DMS153 treated with DMSO at 0.1 percent for 48 hours (cell line): ENCODE measurements at regions not wholly inside any gene's neighbourhood (a gene's known extent, or its start where the extent isn't known, plus 50 kb on each side); places are given as distances from the start of the nearest gene placed in this dataset.

Source experiments
- DNase-seq: peaks from one replicate; lab custom pipeline; 2025; ENCODE audit not compliant: unreplicated experiment; lab: John Stamatoyannopoulos, UW

GRCh38 chr3:176574786-176575185 lies 622.5 kb downstream of the TBL1XR1 start:
- no peak for DNase-seq

- no peak for DNase-seq
Measured at GRCh38 chr3:176571926-176572325, 625.4 kb downstream of the TBL1XR1 start.

DNA sequence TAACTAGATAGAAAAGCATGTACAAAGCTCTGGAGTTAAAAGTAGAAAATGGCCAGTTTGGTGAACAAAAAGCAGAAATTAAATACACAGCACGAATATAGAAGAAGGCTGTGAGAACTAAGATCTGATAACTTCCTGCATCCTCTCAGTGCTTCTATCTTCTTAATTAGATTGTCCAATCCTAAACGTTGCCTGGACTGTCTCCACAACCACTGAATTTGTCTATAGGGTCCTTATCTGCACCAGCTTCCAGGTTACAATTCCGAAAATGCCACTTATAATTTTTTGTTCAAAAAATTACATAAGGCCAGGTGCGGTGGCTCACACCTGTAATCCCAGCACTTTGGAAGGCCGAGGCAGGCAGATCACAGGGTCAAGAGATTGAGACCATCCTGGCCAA lies 626.3 kb downstream of the TBL1XR1 start:
- no peak for DNase-seq

DNA sequence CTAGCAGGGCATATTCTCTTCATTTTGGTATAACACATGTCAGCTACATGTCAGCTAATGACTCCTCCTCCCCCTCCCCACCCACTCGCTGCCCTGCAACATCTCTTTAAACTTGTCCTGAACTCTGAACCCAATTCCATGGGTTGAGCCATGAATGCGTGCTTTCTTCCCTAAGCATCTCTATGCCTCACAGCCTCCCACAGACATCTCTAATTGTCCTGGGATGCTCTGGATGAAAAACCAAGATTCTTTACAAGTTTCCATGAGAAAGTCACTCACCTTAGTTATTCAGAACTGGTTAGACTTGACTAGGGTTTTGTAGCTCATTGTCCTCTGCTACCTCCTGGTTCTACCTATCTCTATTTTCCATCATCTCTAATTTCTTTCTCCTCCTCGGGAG lies 629.1 kb downstream of the TBL1XR1 start:
- no peak for DNase-seq

DNA sequence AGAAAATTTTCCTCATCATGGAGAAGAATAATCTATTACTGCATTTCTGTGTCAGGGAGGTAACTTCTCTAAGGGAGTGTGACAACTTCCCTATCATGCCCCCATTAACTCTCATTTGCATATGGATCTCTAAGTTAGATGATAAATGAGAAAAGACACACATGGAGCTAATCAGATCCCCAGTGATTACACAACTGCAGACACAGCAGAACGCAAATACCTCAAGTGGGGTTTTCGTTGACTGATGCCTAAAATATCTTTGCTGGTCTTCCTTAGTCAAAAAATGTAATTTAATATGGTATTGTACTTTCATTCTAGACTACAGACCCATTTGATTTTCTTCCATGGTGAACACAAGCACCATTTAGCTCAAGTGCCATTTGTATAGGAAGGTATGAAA lies 630.5 kb downstream of the TBL1XR1 start:
- no peak for DNase-seq

DNA sequence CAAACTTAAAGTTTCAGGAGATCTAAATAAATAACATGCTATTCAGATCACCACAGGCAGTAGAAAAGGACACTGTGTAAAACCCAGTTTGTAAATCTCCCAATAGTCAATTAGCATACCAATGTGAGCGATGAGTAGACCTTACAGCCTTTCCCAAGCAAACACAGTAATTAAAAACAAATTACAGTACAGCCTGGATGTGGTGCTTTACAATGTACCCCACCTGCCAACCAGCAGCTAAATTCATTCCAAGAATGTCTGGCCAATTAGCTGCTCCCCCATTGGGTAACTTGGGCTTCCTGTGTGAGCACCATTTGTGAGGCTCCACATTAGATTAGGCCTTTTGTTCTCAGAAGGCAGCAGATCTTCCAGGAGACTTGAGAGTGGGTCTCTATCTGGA lies 635.0 kb downstream of the TBL1XR1 start:
- DNase-seq, result no peak

DNA sequence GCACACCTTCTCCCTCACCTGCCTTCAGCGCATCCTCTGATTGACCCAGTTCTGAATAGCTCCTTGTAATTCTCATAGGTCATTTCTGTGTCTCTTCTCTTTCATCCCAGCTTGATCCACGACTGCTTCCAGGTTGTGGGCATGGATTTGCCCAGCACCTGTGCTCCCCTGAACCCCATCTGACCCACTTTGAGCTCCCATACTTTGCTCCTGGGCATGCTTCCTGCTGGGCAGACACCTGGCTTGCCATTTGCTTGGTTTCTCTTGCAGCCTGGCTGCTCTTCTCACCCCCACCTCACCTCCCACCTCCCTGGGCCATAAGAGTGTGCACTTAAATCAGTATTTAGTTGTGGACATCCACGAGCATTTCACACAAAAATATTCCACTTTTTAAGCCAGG lies 635.5 kb downstream of the TBL1XR1 start:
- no peak for DNase-seq

DNA sequence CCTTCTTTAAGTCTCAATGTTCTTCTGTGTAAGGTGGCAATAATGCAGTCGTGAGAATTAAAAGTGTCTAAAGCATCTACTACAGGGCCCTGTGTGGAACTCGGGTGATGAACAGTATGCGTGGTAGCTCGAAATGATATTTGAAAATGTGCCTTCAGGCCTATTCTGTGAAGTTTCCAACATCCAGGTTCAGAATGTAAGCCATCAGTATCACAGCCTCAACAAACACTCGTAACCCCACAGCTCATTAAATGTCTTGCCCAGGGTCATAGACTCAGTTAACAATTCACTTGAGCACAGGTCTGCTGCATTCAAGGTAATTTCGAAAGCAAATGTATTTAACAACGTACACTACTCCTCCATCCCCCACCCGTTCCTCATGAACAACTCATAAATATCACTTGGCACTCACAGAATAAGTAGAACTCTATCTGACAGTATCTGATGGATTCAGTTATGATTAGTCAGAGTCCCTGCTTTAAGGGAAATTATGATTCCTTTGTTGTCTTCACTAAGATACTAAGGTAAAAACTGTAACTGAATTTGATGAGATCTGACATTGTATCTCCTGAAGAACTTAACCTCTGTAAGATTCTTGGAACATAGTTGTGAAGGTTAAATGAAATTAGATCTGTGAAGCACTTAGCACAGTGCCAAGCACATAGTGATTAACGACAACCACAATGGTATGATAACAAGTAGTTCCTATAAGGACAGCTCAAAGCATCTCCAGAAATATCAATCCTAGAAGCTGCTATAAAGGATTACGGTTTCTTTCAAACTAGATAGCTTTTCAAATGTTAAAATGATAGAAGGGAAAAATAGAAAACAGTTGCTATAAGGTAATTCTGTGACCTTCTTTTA lies 642.3 kb downstream of the TBL1XR1 start:
- no peak for DNase-seq

DNA sequence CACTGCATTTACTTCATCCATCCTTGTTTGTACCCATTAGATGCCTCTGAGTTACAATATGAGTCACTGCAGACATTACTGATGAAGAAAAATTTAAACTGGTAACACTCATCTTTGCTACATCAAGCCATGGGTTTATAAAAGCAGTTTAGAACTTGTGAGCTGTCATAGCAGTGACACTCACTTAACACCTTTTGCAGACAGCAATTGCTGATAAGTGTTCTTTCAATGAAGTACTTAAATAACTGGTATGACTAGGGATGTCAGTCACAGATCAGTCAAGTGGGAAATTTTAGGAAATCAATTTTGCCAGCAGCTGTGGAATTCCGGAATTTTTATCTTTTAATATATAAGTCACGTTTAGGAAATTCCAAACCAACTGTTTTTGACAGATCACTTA lies 643.0 kb downstream of the TBL1XR1 start:
- no peak for DNase-seq

GRCh38 chr3:176526942-176527341 lies 670.3 kb downstream of the TBL1XR1 start:
- DNase-seq, result no peak

DNA sequence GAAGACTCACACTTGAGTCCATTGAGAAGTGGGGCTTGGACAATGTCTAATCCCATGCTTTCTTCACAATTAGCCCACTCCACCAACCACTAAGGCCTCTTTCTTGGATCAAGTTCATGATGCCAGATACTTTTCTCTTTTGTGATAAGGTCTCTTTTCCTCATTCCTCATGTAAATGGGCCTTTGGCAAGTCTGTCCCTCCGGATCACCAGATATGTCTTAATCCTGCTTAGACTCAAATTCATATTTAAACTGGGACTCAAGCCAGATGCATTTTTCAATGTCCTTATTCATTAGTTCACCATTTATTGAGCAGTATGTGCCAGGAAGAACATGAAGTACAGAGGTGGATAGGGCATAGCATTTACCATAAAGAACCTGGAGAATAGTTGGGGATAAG lies 671.1 kb downstream of the TBL1XR1 start:
- no peak for DNase-seq

GRCh38 chr3:176523114-176523513 lies 674.2 kb downstream of the TBL1XR1 start:
- no peak for DNase-seq

DNA sequence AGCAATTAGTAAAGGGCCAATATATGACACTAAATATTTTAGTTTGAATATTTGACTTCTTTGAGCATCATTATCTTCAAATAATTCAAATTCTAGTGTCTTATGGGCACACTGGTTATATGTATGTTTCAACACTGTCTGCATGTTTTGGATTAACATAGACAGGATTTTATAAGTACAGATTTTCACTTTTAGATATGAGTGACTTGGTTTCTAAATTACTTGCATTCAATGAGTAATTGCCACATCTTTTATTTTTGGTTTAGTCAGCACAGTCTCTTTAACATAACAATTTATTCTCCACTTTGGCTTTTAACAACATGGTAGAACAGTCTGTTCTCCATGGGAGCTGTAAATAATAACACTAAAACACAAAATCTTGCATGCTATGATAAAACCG lies 674.8 kb downstream of the TBL1XR1 start:
- no peak for DNase-seq

GRCh38 chr3:176521531-176522175 lies 675.6 kb downstream of the TBL1XR1 start:
- DNase-seq, result no peak

GRCh38 chr3:176514297-176514696 lies 683.0 kb downstream of the TBL1XR1 start:
- peak; percentile 8 for DNase-seq

GRCh38 chr3:176513604-176514003 lies 683.7 kb downstream of the TBL1XR1 start:
- DNase-seq, result no peak

DNA sequence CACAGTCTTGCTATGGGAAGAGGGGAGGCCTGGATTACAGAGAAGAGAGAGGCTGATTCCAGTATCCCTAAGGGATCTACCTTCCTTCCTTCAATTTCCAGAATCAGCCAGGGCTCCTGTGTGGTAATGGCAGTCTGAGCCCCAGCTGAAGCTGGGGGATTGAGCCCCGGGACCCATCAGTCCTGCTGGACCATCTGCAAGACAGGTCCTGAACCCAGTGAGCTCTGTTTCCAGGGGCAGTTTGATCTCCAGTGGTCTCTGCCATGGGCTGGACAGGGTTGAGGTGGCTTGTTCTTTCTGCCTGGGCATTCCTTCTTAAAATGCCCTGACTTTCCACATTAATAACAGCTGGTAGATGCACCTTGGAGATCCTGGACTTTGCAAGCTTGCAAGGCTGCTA lies 685.2 kb downstream of the TBL1XR1 start:
- no peak for DNase-seq

- no peak for DNase-seq
Measured at GRCh38 chr3:176510097-176510496, 687.2 kb downstream of the TBL1XR1 start.

DNA sequence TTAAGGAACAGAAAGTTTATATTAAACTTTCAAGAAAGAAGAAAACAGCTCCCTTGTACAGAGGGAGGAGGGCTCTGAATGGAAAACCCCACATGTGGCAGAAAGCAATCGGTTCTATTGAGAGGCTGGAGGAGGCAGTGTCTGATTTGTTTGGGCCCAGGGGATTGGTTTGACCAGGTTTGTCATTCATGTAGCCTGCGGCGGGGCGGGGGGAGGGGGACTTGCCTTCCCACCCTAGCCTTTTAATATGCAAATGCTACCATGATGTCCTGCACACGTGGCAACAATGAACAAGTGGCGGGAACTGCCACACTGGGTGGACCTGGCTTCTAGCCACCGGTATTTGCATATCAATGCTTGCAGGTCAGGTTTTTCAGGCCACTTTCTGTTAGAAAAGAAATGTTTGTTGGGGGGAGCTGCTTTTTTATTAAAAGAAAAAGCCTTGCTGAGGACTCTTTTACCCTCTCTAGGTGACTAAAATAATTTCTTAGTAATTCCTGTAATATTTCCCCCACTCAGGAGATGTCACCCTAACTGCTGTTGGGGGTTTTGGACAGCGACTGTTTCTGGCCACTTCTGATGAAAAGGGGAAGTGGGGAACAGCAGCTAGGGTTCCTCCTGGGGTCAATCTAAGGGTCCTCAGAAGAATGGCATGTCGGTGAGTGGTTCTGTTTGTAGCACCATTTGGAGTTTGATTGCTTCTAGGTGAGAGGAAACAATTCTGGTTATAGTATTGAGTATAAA lies 691.2 kb downstream of the TBL1XR1 start:
- DNase-seq, result no peak

GRCh38 chr3:176491084-176491483 lies 706.2 kb downstream of the TBL1XR1 start:
- no peak for DNase-seq

- no peak for DNase-seq
Measured at GRCh38 chr3:176490357-176490756, 706.9 kb downstream of the TBL1XR1 start.

GRCh38 chr3:176479248-176479647 lies 718.0 kb downstream of the TBL1XR1 start:
- DNase-seq, result no peak
